K562 (cell line): ENCODE measurements at regions not wholly inside any gene's neighbourhood (a gene's known extent, or its start where the extent isn't known, plus 50 kb on each side); places are given as distances from the start of the nearest gene placed in this dataset.
A peak's percentile ranks its signal among the peaks of the same experiment; 100 is the strongest.
"Not testable (repeated sequence)": the region's sequence is repeated elsewhere in the genome, so short reads cannot be mapped to it uniquely, and the experiment has no call there.

ENCODE experiments used
- ATAC-seq: fragments of 200-7000 bp; cut with Tn5 transposase; 3 replicates; pipeline ENCODE4 v1.9.1; 2020; ENCODE audit warnings: moderate library complexity
- BruUV-seq: library from RNA; stranded (reverse); fragments of 400-500 nt; replicated peaks from 2 replicates; lab custom pipeline; 2021; lab: Mats Ljungman, UMichigan
- CTCF ChIA-PET: fragments of 300-600 bp; formaldehyde crosslinking; extraction: SDS; loops from one replicate; lab custom pipeline; 2021; ENCODE audit warnings: low intra/inter-chr PET ratio; lab: Yijun Ruan, JAX
- POLR2A ChIA-PET: fragments of 300-600, 350-650 bp; sonication (Branson Sonifier 250); formaldehyde crosslinking; extraction: SDS; loops from one replicate; lab custom pipeline; 2021; ENCODE audit warnings: antibody characterized with exemption, inconsistent platforms; lab: Yijun Ruan, JAX
- DNase-seq, 4 experiments: peaks; one replicate each; pipeline versions ENCODE4 v3.0.0 to v3.0.0-alpha.2; 2011 to 2018; ENCODE audit warnings: low spot score in 3 of 4, mixed read lengths in 3 of 4; ENCODE audit errors: extremely low read depth in 1 of 4
- FAIRE-seq: peaks from 2 replicates; lab custom pipeline; 2011; peaks lifted over from hg19 to GRCh38; lab: Jason Lieb, UNC
- H2AFZ ChIP-seq: 2 replicates; pipeline ENCODE4 v1.6.0; 2011; ENCODE audit warnings: low read depth, low read length, control low read depth, inconsistent platforms
- H3K27ac ChIP-seq: fragments of 200-600 bp; 3 replicates; pipeline ENCODE4 v1.8.0; 2011; ENCODE audit warnings: low read depth, mild to moderate bottlenecking, control low read depth, inconsistent platforms, low read length, moderate library complexity, mixed read lengths; ENCODE audit errors: extremely low read depth
- H3K27me3 ChIP-seq, 2 experiments: fragments of 300-600 bp in 1 of 2; 2 replicates in 1 of 2; 3 replicates in 1 of 2; pipeline versions ENCODE4 v1.6.0 to v1.8.0; 2011; ENCODE audit warnings: inconsistent platforms in 2 of 2, low read length in 2 of 2, mild to moderate bottlenecking in 1 of 2, mixed read lengths in 1 of 2, moderate library complexity in 1 of 2; ENCODE audit not compliant: control insufficient read depth in 2 of 2, insufficient read depth in 2 of 2
- H3K36me3 ChIP-seq: fragments of 300-600 bp; 3 replicates; pipeline ENCODE4 v1.8.0; 2011; ENCODE audit warnings: mild to moderate bottlenecking, low read length, inconsistent platforms; ENCODE audit not compliant: control insufficient read depth, insufficient read depth
- H3K4me1 ChIP-seq, 2 experiments: fragments of 200-600 bp in 1 of 2; replicated peaks in 1 of 2; 2 replicates in 1 of 2; 3 replicates in 1 of 2; pipeline versions ENCODE4 v1.5.1 to v1.8.0; 2011; ENCODE audit warnings: inconsistent platforms in 2 of 2, low read length in 2 of 2, mild to moderate bottlenecking in 1 of 2, mixed read lengths in 1 of 2, moderate library complexity in 1 of 2; ENCODE audit not compliant: control insufficient read depth in 2 of 2, insufficient read depth in 2 of 2
- H3K4me2 ChIP-seq: 2 replicates; pipeline ENCODE4 v1.6.1; 2011; ENCODE audit warnings: low read length, control low read depth, inconsistent platforms, mixed read lengths; ENCODE audit not compliant: insufficient read depth
- H3K4me3 ChIP-seq: fragments of 200-600 bp; sonication (generic), shearing (Covaris generic); 2 replicates; pipeline ENCODE4 v1.5.1; 2016; ENCODE audit warnings: control low read depth, inconsistent platforms
- H3K79me2 ChIP-seq: fragments of 200-600 bp; 3 replicates; pipeline ENCODE4 v1.8.0; 2011; ENCODE audit warnings: low read length, inconsistent platforms; ENCODE audit not compliant: control insufficient read depth, insufficient read depth
- H3K9ac ChIP-seq, 2 experiments: 2 replicates each; pipeline versions ENCODE4 v1.6.0 to v1.6.1; 2011; ENCODE audit warnings: low read depth in 2 of 2, low read length in 2 of 2, control low read depth in 1 of 2, inconsistent platforms in 1 of 2, mild to moderate bottlenecking in 1 of 2, mixed read lengths in 1 of 2; ENCODE audit not compliant: insufficient read depth in 1 of 2
- H3K9me1 ChIP-seq: one replicate; pipeline ENCODE4 v1.6.0; 2011; ENCODE audit warnings: inconsistent platforms, mild to moderate bottlenecking, low read length, moderate library complexity; ENCODE audit not compliant: control insufficient read depth, insufficient read depth
- H3K9me3 ChIP-seq: replicated peaks from 2 replicates; pipeline ENCODE4 v1.5.1; 2011; ENCODE audit warnings: low read depth, low read length, inconsistent platforms; ENCODE audit not compliant: control insufficient read depth, insufficient read depth
- H4K20me1 ChIP-seq: replicated peaks from 2 replicates; pipeline ENCODE4 v1.6.1; 2011; ENCODE audit warnings: low read length, inconsistent platforms, mixed read lengths; ENCODE audit not compliant: control insufficient read depth, insufficient read depth
- CREB3 ChIP-seq: fragments of 450-650 bp; conservative IDR thresholded peaks from 2 replicates; pipeline ENCODE4 v1.6.1; 2016; ENCODE audit warnings: missing genetic modification characterization, low read depth, mild to moderate bottlenecking, missing compliant biosample characterization, moderate library complexity
- CXXC5 ChIP-seq: fragments of 250-450 bp; sonication (Bioruptor Pico); IDR thresholded peaks from 2 replicates; pipeline ENCODE4 v1.8.0; 2022; ENCODE audit warnings: inconsistent platforms, mild to moderate bottlenecking, moderate library complexity
- NR2C1 ChIP-seq, 2 experiments: fragments of 450-650 bp; IDR thresholded peaks; 2 replicates each; pipeline ENCODE4 v1.6.1; 2017; ENCODE audit warnings: mild to moderate bottlenecking in 2 of 2, antibody characterized with exemption in 1 of 2, inconsistent platforms in 1 of 2, missing compliant biosample characterization in 1 of 2, missing genetic modification characterization in 1 of 2
- NR4A1 ChIP-seq, 2 experiments: fragments of 250-450 bp in 1 of 2; fragments of 450-650 bp in 1 of 2; sonication (Bioruptor Pico) in 1 of 2; IDR thresholded peaks; 2 replicates each; pipeline versions ENCODE4 v1.4.0 to v1.6.1; 2016 to 2020; ENCODE audit warnings: mild to moderate bottlenecking in 2 of 2, missing compliant biosample characterization in 1 of 2, missing genetic modification characterization in 1 of 2, moderate library complexity in 1 of 2
- POLR2H ChIP-seq: IDR thresholded peaks from 2 replicates; pipeline ENCODE4 v1.6.1; 2016; ENCODE audit warnings: missing genetic modification characterization, low read depth, mild to moderate bottlenecking, control low read depth, missing compliant biosample characterization, moderate library complexity
- SMAD4 ChIP-seq: fragments of 250-450 bp; sonication (Bioruptor Pico); conservative IDR thresholded peaks from 2 replicates; pipeline ENCODE4 v1.8.0; 2021; ENCODE audit warnings: inconsistent platforms, mild to moderate bottlenecking, moderate library complexity
- TEAD1 ChIP-seq, 2 experiments: fragments of 450-650 bp in 1 of 2; sonication (generic) in 1 of 2; formaldehyde crosslinking; IDR thresholded peaks; 2 replicates each; pipeline versions ENCODE4 v1.4.0 to v1.8.0; 2020 to 2022; ENCODE audit warnings: mild to moderate bottlenecking in 2 of 2, missing genetic modification reagents in 1 of 2
- WGBS: fragments of 100-300 bp; shearing (Covaris generic); methylation state at CpG from one replicate; pipeline ENCODE4 v1.1.6; 2016; ENCODE audit warnings: low coverage, mixed read lengths; ENCODE audit not compliant: insufficient coverage; ENCODE audit errors: missing lambda C conversion rate; 5-methylcytosine and 5-hydroxymethylcytosine counted together
- in situ Hi-C: fragments of 300-500 bp; cut with MboI; formaldehyde crosslinking; loops from 4 replicates; pipeline ENCODE4 v1.15.0; 2018; ENCODE audit warnings: inconsistent platforms, mixed read lengths
- intact Hi-C: fragments of 100-400 bp; cut with micrococcal nuclease; formaldehyde crosslinking; loops from 2 replicates; pipeline ENCODE4 v1.14.2; 2022

- intact Hi-C loops; POLR2A ChIA-PET; H4K20me1 ChIP-seq; H3K9ac ChIP-seq; H3K4me3 ChIP-seq; H3K27ac ChIP-seq; H3K36me3 ChIP-seq; H3K9me1 ChIP-seq; BruUV-seq; in situ Hi-C loops; H3K79me2 ChIP-seq; H3K9me3 ChIP-seq; ATAC-seq; FAIRE-seq; H3K27me3 ChIP-seq; DNase-seq; TF ChIP-seq NR4A1 (CRISPR knock-in tag; IDR thresholded peaks at IDR 0.05); NR2C1 (IDR thresholded peaks at IDR 0.05): not testable (repeated sequence)
- WGBS, result 44% methylated on average over 7 of the region's 7 CpGs
- TF ChIP-seq SMAD4 (CRISPR knock-in tag) (0 out of 2 replicates have a peak, but pooled peaks have one; percentile 54), POLR2H (tag) (0 out of 2 replicates have a peak, but pooled peaks have one; percentile 13), NR4A1 (tag; IDR thresholded peaks at IDR 0.05) (0 out of 2 replicates have a peak, but pooled peaks have one; percentile 46), NR2C1 (tag; IDR thresholded peaks at IDR 0.05) (peak; percentile 33; the same call in 1 of the 2 replicates), TEAD1 (CRISPR knock-in tag; IDR thresholded peaks at IDR 0.05) (0 out of 4 replicates have a peak, but pooled peaks of 1 of the 2 experiments have one; percentile 9), CXXC5 (0 out of 2 replicates have a peak, but pooled peaks have one; percentile 45), CREB3 (0 out of 2 replicates have a peak, but pooled peaks have one; percentile 35)
- Histone ChIP-seq H2AFZ (peak overlapping the region; percentile 77), H3K4me2 (peak overlapping the region; percentile 13), H3K4me1 (peaks cover 0 to 25% of the 10 kb centered on the region in 2 experiments; a peak in 4 of 5 replicates)
- CTCF ChIA-PET, result interaction anchor here (0.6 kb wide), 1 partner anchor 284 kb away, joined by 3 read pairs; no protein-coding TSS in a partner anchor
Measured at GRCh38 chr12:47365443-47366076, 285.8 kb upstream of the AMIGO2 start.
